Liver (tissue), 8 donors: ENCODE measurements at regions not wholly inside any gene's neighbourhood (a gene's known extent, or its start where the extent isn't known, plus 50 kb on each side); places are given as distances from the start of the nearest gene placed in this dataset.

Experiments
- DNase-seq: peaks from one replicate; pipeline ENCODE4 v3.0.0-alpha.2; 2017; ENCODE audit warnings: low spot score
- H3K27ac ChIP-seq, 2 donors: one replicate each; pipeline ENCODE4 v1.7.0; 2013; ENCODE audit warnings: inconsistent platforms in 2 of 2, low read length in 2 of 2, control low read depth in 1 of 2, low read depth in 1 of 2, mild to moderate bottlenecking in 1 of 2
- H3K27me3 ChIP-seq, 4 donors: one replicate each; pipeline versions ENCODE4 v1.6.1 to v1.7.0; 2013; ENCODE audit warnings: low read length in 3 of 4, inconsistent platforms in 1 of 4, mild to moderate bottlenecking in 1 of 4, moderate library complexity in 1 of 4; ENCODE audit not compliant: control insufficient read depth in 4 of 4, insufficient read depth in 4 of 4
- H3K36me3 ChIP-seq, 4 donors: one replicate each; pipeline versions ENCODE4 v1.6.1 to v1.7.0; 2013; ENCODE audit warnings: low read length in 3 of 4, mild to moderate bottlenecking in 3 of 4, low read depth in 1 of 4, moderate library complexity in 1 of 4; ENCODE audit not compliant: control insufficient read depth in 4 of 4, insufficient read depth in 3 of 4
- H3K4me1 ChIP-seq, 4 donors: one replicate each; pipeline versions ENCODE4 v1.6.1 to v1.7.0; 2013; ENCODE audit warnings: low read length in 3 of 4, mild to moderate bottlenecking in 3 of 4, moderate library complexity in 1 of 4; ENCODE audit not compliant: control insufficient read depth in 4 of 4, insufficient read depth in 4 of 4
- H3K4me3 ChIP-seq, 3 donors: one replicate each; pipeline versions ENCODE4 v1.6.1 to v1.7.0; 2013; ENCODE audit warnings: low read length in 3 of 3, control low read depth in 1 of 3, low read depth in 1 of 3, mild to moderate bottlenecking in 1 of 3
- H3K9ac ChIP-seq, 2 donors: one replicate each; pipeline ENCODE4 v1.7.0; 2013; ENCODE audit warnings: low read length in 2 of 2, mild to moderate bottlenecking in 2 of 2, moderate library complexity in 2 of 2, control low read depth in 1 of 2, low read depth in 1 of 2
- H3K9me3 ChIP-seq, 4 donors: one replicate each; pipeline versions ENCODE4 v1.6.1 to v1.7.0; 2013; ENCODE audit warnings: low read length in 3 of 4; ENCODE audit not compliant: control insufficient read depth in 4 of 4
- ATF3 ChIP-seq: IDR thresholded peaks from 2 replicates; pipeline ENCODE4 v1.6.1; 2016; ENCODE audit warnings: antibody characterized with exemption
- CTCF ChIP-seq: fragments of 150-350 bp; IDR thresholded peaks from 2 replicates; pipeline ENCODE4 v1.5.1; 2017; ENCODE audit warnings: improper control_type of control experiment, low read depth, low read length; ENCODE audit not compliant: missing input control
- EGR1 ChIP-seq, 2 donors: IDR thresholded peaks; 2 replicates each; pipeline ENCODE4 v1.6.1; 2016 to 2018; ENCODE audit warnings: antibody characterized with exemption in 2 of 2, low read depth in 2 of 2
- FOXA1 ChIP-seq: IDR thresholded peaks from 2 replicates; pipeline ENCODE4 v1.6.1; 2016; ENCODE audit warnings: antibody characterized with exemption
- FOXA2 ChIP-seq: IDR thresholded peaks from 2 replicates; pipeline ENCODE4 v1.6.1; 2016; ENCODE audit warnings: antibody characterized with exemption
- GABPA ChIP-seq, 2 donors: IDR thresholded peaks in 1 of 2; conservative IDR thresholded peaks in 1 of 2; 2 replicates each; pipeline ENCODE4 v1.6.1; 2016; ENCODE audit warnings: antibody characterized with exemption in 2 of 2, mild to moderate bottlenecking in 1 of 2, moderate library complexity in 1 of 2
- HNF4A ChIP-seq, 2 donors: conservative IDR thresholded peaks; 2 replicates each; pipeline ENCODE4 v1.6.1; 2016; ENCODE audit warnings: antibody characterized with exemption in 2 of 2, mild to moderate bottlenecking in 2 of 2
- HNF4G ChIP-seq: IDR thresholded peaks from 2 replicates; pipeline ENCODE4 v1.6.1; 2016; ENCODE audit warnings: antibody characterized with exemption
- JUND ChIP-seq, 2 donors: IDR thresholded peaks; 2 replicates each; pipeline ENCODE4 v1.6.1; 2016; ENCODE audit warnings: antibody characterized with exemption in 2 of 2
- NR2F2 ChIP-seq: IDR thresholded peaks from 2 replicates; pipeline ENCODE4 v1.6.1; 2016; ENCODE audit warnings: antibody characterized with exemption
- RAD21 ChIP-seq, 2 donors: IDR thresholded peaks; 2 replicates each; pipeline ENCODE4 v1.6.1; 2016; ENCODE audit warnings: antibody characterized with exemption in 2 of 2, mild to moderate bottlenecking in 2 of 2
- RXRA ChIP-seq, 2 donors: IDR thresholded peaks; 2 replicates each; pipeline ENCODE4 v1.6.1; 2017 to 2018; ENCODE audit warnings: antibody characterized with exemption in 2 of 2, mild to moderate bottlenecking in 1 of 2
- SP1 ChIP-seq: IDR thresholded peaks from 2 replicates; pipeline ENCODE4 v1.6.1; 2018; ENCODE audit warnings: antibody characterized with exemption, mild to moderate bottlenecking
- TAF1 ChIP-seq: conservative IDR thresholded peaks from 2 replicates; pipeline ENCODE4 v1.6.1; 2016; ENCODE audit warnings: antibody characterized with exemption, mild to moderate bottlenecking
- YY1 ChIP-seq: IDR thresholded peaks from 2 replicates; pipeline ENCODE4 v1.6.1; 2016; ENCODE audit warnings: antibody characterized with exemption, mild to moderate bottlenecking
- ZBTB33 ChIP-seq: IDR thresholded peaks from 2 replicates; pipeline ENCODE4 v1.6.1; 2016; ENCODE audit warnings: antibody characterized with exemption
- whole genome bisulfite sequencing: extraction: QIAGEN DNeasy Blood & Tissue Kit; methylation state at CpG from one replicate; pipeline ENCODE4 v1.1.7; 2013; 5-methylcytosine and 5-hydroxymethylcytosine counted together
- TF ChIP-seq, protein P1 (sequence below): IDR thresholded peaks from 2 replicates; pipeline ENCODE4 v1.6.1; 2016; ENCODE audit warnings: antibody characterized with exemption
- TF ChIP-seq, protein P2 (sequence below): IDR thresholded peaks from 2 replicates; pipeline ENCODE4 v1.6.1; 2016; ENCODE audit warnings: antibody characterized with exemption, mild to moderate bottlenecking
- donor health status: healthy.
- donor health status: healthy.
- donor health status: healthy.
- donor health status: healthy.
- donor health status: healthy.

GRCh38 chr9:99606296-99606695, 215.4 kb upstream of the NR4A3 start:
- TF ChIP-seq FOXA2 (no peak), GABPA (IDR thresholded peaks at IDR 0.05 in 1 of 2, conservative IDR thresholded peaks at IDR 0.05 in 1 of 2) (no peak), ATF3 (no peak), HNF4A (conservative IDR thresholded peaks at IDR 0.05) (no peak), CTCF (no peak), TAF1 (no peak), JUND (IDR thresholded peaks at IDR 0.05) (no peak), RAD21 (IDR thresholded peaks at IDR 0.05) (no peak), SP1 (no peak), YY1 (no peak), NR2F2 (no peak), RXRA (IDR thresholded peaks at IDR 0.05) (no peak), HNF4G (no peak), ZBTB33 (no peak)
- TF ChIP-seq, protein P1, sequence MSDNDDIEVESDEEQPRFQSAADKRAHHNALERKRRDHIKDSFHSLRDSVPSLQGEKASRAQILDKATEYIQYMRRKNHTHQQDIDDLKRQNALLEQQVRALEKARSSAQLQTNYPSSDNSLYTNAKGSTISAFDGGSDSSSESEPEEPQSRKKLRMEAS: no peak
- no peak overlapping the region for H3K4me3 ChIP-seq
- H3K27ac ChIP-seq: no peak overlapping the region
- no peaks in the 10 kb centered on the region for H3K4me1 ChIP-seq
- H3K36me3 ChIP-seq: no peaks in the 10 kb centered on the region
- H3K9me3 ChIP-seq: no peaks in the 10 kb centered on the region
- DNase-seq: no peak
- 78% methylated on average over 2 of the region's 2 CpGs for WGBS
- no peaks in the 10 kb centered on the region for H3K27me3 ChIP-seq
- no peak overlapping the region for H3K9ac ChIP-seq

GRCh38 chr9:99606957-99607356, 214.7 kb upstream of the NR4A3 start:
- H3K27ac ChIP-seq: no peak overlapping the region
- H3K9ac ChIP-seq: no peak overlapping the region
- TF ChIP-seq FOXA2 (no peak), HNF4A (conservative IDR thresholded peaks at IDR 0.05) (no peak), CTCF (no peak), HNF4G (no peak), GABPA (IDR thresholded peaks at IDR 0.05 in 1 of 2, conservative IDR thresholded peaks at IDR 0.05 in 1 of 2) (no peak), RXRA (IDR thresholded peaks at IDR 0.05) (no peak), FOXA1 (no peak), EGR1 (IDR thresholded peaks at IDR 0.05; ENCODE audit: low read depth in 2 of 2) (no peak), JUND (IDR thresholded peaks at IDR 0.05) (no peak), ZBTB33 (no peak), NR2F2 (no peak), ATF3 (no peak), TAF1 (no peak), RAD21 (IDR thresholded peaks at IDR 0.05) (no peak)
- TF ChIP-seq, protein P2, sequence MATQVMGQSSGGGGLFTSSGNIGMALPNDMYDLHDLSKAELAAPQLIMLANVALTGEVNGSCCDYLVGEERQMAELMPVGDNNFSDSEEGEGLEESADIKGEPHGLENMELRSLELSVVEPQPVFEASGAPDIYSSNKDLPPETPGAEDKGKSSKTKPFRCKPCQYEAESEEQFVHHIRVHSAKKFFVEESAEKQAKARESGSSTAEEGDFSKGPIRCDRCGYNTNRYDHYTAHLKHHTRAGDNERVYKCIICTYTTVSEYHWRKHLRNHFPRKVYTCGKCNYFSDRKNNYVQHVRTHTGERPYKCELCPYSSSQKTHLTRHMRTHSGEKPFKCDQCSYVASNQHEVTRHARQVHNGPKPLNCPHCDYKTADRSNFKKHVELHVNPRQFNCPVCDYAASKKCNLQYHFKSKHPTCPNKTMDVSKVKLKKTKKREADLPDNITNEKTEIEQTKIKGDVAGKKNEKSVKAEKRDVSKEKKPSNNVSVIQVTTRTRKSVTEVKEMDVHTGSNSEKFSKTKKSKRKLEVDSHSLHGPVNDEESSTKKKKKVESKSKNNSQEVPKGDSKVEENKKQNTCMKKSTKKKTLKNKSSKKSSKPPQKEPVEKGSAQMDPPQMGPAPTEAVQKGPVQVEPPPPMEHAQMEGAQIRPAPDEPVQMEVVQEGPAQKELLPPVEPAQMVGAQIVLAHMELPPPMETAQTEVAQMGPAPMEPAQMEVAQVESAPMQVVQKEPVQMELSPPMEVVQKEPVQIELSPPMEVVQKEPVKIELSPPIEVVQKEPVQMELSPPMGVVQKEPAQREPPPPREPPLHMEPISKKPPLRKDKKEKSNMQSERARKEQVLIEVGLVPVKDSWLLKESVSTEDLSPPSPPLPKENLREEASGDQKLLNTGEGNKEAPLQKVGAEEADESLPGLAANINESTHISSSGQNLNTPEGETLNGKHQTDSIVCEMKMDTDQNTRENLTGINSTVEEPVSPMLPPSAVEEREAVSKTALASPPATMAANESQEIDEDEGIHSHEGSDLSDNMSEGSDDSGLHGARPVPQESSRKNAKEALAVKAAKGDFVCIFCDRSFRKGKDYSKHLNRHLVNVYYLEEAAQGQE: no peak
- H3K9me3 ChIP-seq: no peaks in the 10 kb centered on the region
- no peaks in the 10 kb centered on the region for H3K4me1 ChIP-seq
- no peaks in the 10 kb centered on the region for H3K36me3 ChIP-seq
- H3K4me3 ChIP-seq: no peak overlapping the region
- H3K27me3 ChIP-seq: no peaks in the 10 kb centered on the region
- WGBS: 46% methylated on average over 4 of the region's 4 CpGs
- no peak for DNase-seq
